ENCODE measurements at regions not wholly inside any gene's neighbourhood (a gene's known extent, or its start where the extent isn't known, plus 50 kb on each side); places are given as distances from the start of the nearest gene placed in this dataset.

DNA sequence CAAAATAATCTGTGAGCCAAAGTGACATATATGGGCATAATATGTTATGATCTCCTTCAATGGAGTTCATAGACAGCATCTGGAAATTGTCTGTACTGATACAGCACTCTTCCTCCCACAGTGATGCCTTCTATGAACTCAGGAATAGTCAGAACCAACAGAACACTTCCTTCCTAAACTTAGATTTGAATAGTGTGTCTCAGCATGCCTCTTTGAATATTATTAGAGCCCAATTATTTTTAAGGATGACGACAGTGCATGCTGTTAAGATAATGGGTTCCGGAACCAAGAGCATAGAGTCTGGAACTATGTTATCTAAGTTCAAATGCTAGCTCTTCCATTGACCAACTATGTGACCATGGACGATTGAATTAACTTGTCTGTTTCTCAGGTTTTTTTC is 386.6 kb upstream of the PRICKLE1 start:
- Histone ChIP-seq H4K20me1 (ENCODE audit: insufficient read depth) (no peaks in the 10 kb centered on the region), H3K9me2 (ENCODE audit: insufficient read depth, low read length) (no peaks in the 10 kb centered on the region), H3K9me3 (ENCODE audit: low read length) (no peaks in the 10 kb centered on the region), H3K4me2 (ENCODE audit: low read length) (no peak overlapping the region), H2AFZ (ENCODE audit: low read depth, low read length) (no peak overlapping the region), H3K79me2 (replicated peaks; ENCODE audit: insufficient read depth, low read length) (no peaks in the 10 kb centered on the region), H3K36me3 (ENCODE audit: insufficient read depth, low read length) (no peaks in the 10 kb centered on the region), H3K27ac (ENCODE audit: low read length) (no peak overlapping the region), H3F3A (ENCODE audit: insufficient read depth, low read length, poor library complexity, severe bottlenecking) (no peaks in the 10 kb centered on the region), H3K4me3 (ENCODE audit: low read length) (no peak overlapping the region), H3K9ac (ENCODE audit: low read length) (no peak overlapping the region), H3K27me3 (ENCODE audit: insufficient read depth, low read depth, low read length) (no peaks in the 10 kb centered on the region)
- TF ChIP-seq, protein P1, sequence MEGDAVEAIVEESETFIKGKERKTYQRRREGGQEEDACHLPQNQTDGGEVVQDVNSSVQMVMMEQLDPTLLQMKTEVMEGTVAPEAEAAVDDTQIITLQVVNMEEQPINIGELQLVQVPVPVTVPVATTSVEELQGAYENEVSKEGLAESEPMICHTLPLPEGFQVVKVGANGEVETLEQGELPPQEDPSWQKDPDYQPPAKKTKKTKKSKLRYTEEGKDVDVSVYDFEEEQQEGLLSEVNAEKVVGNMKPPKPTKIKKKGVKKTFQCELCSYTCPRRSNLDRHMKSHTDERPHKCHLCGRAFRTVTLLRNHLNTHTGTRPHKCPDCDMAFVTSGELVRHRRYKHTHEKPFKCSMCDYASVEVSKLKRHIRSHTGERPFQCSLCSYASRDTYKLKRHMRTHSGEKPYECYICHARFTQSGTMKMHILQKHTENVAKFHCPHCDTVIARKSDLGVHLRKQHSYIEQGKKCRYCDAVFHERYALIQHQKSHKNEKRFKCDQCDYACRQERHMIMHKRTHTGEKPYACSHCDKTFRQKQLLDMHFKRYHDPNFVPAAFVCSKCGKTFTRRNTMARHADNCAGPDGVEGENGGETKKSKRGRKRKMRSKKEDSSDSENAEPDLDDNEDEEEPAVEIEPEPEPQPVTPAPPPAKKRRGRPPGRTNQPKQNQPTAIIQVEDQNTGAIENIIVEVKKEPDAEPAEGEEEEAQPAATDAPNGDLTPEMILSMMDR (IDR thresholded peaks at IDR 0.05; ENCODE audit: poor library complexity, severe bottlenecking), result no peak
- TF ChIP-seq TAF1 (IDR thresholded peaks at IDR 0.05; ENCODE audit: low read depth) (no peak), RAD21 (conservative IDR thresholded peaks at IDR 0.05) (no peak), SMC3 (conservative IDR thresholded peaks at IDR 0.05; ENCODE audit: poor library complexity) (no peak), EP300 (conservative IDR thresholded peaks at IDR 0.05; ENCODE audit: poor library complexity, severe bottlenecking) (no peak), MXI1 (conservative IDR thresholded peaks at IDR 0.05; ENCODE audit: poor library complexity, severe bottlenecking) (no peak), EZH2 (IDR thresholded peaks at IDR 0.05; ENCODE audit: borderline replicate concordance, insufficient read depth, low read length, poor library complexity, severe bottlenecking) (no peak), POLR2AphosphoS5 (IDR thresholded peaks at IDR 0.05) (no peak)
- TF ChIP-seq, protein P2, sequence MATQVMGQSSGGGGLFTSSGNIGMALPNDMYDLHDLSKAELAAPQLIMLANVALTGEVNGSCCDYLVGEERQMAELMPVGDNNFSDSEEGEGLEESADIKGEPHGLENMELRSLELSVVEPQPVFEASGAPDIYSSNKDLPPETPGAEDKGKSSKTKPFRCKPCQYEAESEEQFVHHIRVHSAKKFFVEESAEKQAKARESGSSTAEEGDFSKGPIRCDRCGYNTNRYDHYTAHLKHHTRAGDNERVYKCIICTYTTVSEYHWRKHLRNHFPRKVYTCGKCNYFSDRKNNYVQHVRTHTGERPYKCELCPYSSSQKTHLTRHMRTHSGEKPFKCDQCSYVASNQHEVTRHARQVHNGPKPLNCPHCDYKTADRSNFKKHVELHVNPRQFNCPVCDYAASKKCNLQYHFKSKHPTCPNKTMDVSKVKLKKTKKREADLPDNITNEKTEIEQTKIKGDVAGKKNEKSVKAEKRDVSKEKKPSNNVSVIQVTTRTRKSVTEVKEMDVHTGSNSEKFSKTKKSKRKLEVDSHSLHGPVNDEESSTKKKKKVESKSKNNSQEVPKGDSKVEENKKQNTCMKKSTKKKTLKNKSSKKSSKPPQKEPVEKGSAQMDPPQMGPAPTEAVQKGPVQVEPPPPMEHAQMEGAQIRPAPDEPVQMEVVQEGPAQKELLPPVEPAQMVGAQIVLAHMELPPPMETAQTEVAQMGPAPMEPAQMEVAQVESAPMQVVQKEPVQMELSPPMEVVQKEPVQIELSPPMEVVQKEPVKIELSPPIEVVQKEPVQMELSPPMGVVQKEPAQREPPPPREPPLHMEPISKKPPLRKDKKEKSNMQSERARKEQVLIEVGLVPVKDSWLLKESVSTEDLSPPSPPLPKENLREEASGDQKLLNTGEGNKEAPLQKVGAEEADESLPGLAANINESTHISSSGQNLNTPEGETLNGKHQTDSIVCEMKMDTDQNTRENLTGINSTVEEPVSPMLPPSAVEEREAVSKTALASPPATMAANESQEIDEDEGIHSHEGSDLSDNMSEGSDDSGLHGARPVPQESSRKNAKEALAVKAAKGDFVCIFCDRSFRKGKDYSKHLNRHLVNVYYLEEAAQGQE (IDR thresholded peaks at IDR 0.05; ENCODE audit: borderline replicate concordance), result no peak

DNA sequence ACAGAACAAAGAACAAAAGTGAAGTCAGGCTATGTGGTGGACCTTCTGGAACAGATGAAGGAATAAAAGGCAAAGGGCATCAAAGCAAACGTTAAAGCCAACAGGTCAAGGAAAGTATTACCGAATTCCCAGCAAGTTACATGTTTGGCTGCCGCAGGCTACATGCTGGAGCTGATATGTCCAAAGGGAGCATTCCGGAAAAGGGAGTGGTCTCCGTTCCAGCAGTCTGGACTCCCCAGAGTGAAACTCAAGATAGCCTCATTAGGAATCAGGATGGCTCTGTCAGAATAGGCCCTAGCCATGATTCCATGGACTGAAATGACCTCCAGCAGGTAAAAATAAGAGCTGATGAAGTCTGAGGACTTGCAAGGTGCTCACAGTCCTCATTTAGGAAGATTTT is 379.8 kb upstream of the PRICKLE1 start:
- H4K20me1 ChIP-seq (ENCODE audit: insufficient read depth), result no peaks in the 10 kb centered on the region

More for the DNA sequence above, 379.8 kb upstream of the PRICKLE1 start:
- Histone ChIP-seq H3K4me2 (ENCODE audit: low read length) (no peak overlapping the region), H3K9me2 (ENCODE audit: insufficient read depth, low read length) (no peaks in the 10 kb centered on the region), H3K9me3 (ENCODE audit: low read length) (no peaks in the 10 kb centered on the region), H3F3A (ENCODE audit: insufficient read depth, low read length, poor library complexity, severe bottlenecking) (no peaks in the 10 kb centered on the region), H3K27me3 (ENCODE audit: insufficient read depth, low read depth, low read length) (no peaks in the 10 kb centered on the region), H3K4me3 (ENCODE audit: low read length) (no peak overlapping the region), H3K27ac (ENCODE audit: low read length) (no peak overlapping the region), H3K79me2 (replicated peaks; ENCODE audit: insufficient read depth, low read length) (no peaks in the 10 kb centered on the region), H3K36me3 (ENCODE audit: insufficient read depth, low read length) (no peaks in the 10 kb centered on the region), H3K9ac (ENCODE audit: low read length) (no peak overlapping the region), H2AFZ (ENCODE audit: low read depth, low read length) (no peak overlapping the region)
- TF ChIP-seq TAF1 (IDR thresholded peaks at IDR 0.05; ENCODE audit: low read depth) (no peak), POLR2AphosphoS5 (IDR thresholded peaks at IDR 0.05) (no peak), SMC3 (conservative IDR thresholded peaks at IDR 0.05; ENCODE audit: poor library complexity) (no peak), EP300 (conservative IDR thresholded peaks at IDR 0.05; ENCODE audit: poor library complexity, severe bottlenecking) (no peak), MXI1 (conservative IDR thresholded peaks at IDR 0.05; ENCODE audit: poor library complexity, severe bottlenecking) (no peak), EZH2 (IDR thresholded peaks at IDR 0.05; ENCODE audit: borderline replicate concordance, insufficient read depth, low read length, poor library complexity, severe bottlenecking) (no peak), RAD21 (conservative IDR thresholded peaks at IDR 0.05) (no peak)
- TF ChIP-seq, protein P2 (IDR thresholded peaks at IDR 0.05; ENCODE audit: borderline replicate concordance), result no peak
- TF ChIP-seq, protein P1 (IDR thresholded peaks at IDR 0.05; ENCODE audit: poor library complexity, severe bottlenecking), result no peak
